ENCODE measurements at regions not wholly inside any gene's neighbourhood (a gene's known extent, or its start where the extent isn't known, plus 50 kb on each side); places are given as distances from the start of the nearest gene placed in this dataset.

DNA sequence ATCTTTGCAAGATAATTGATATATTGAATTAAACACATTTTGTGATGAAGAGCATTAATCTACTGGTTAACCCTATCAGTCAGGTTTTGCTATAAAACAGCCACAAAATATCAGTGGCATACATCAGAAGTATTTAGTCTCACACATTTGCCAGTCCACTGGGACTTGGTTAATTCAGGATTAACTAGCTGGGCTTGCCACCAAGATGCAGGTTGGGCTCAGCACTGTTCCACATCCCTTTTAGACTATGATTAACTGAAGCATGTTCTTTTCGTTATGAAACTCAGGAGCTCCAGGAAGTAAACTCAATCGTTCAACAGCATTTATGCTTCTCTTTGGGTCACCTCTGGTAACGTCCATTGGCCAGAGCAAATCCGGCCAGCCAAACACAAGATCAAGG lies 538.1 kb upstream of the HS3ST1 start:
- TF ChIP-seq CTCF (optimal IDR thresholded peaks at IDR 0.05 in 1 of 3, IDR thresholded peaks at IDR 0.05 in 1 of 3, conservative IDR thresholded peaks at IDR 0.05 in 1 of 3; ENCODE audit: extremely low read depth in 1 of 3, insufficient read depth in 2 of 3, low read length in 3 of 3) (no peak), EZH2 (IDR thresholded peaks at IDR 0.05; ENCODE audit: low read length) (no peak)

All from keratinocyte (primary cell).